ENCODE measurements at regions not wholly inside any gene's neighbourhood (a gene's known extent, or its start where the extent isn't known, plus 50 kb on each side); places are given as distances from the start of the nearest gene placed in this dataset.

DNA sequence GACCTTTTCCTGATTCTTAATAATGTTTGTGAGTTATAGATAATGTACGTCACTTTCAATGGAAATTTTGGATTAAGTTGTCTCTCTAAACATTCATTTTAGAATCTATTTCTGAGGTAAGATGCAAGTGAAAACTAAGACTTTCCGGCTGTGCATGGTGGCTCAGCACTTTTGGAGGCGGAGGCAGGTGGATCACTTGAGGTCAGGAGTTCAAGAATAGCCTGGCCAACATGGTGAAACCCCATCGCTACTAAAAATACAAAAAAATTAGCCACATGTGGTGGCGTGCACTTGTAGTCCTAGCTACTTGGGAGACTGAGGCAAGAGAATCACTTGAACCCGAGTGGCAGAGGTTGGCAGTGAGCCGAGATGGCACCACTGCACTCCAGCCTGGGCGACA, 524.6 kb upstream of the SLIT2 start:
- no peak overlapping the region for H3K4me3 ChIP-seq (ENCODE audit: low read length, poor library complexity, severe bottlenecking)
- TF ChIP-seq EZH2phosphoT487 (IDR thresholded peaks at IDR 0.05; ENCODE audit: borderline replicate concordance), result no peak
- TF ChIP-seq, protein P1, sequence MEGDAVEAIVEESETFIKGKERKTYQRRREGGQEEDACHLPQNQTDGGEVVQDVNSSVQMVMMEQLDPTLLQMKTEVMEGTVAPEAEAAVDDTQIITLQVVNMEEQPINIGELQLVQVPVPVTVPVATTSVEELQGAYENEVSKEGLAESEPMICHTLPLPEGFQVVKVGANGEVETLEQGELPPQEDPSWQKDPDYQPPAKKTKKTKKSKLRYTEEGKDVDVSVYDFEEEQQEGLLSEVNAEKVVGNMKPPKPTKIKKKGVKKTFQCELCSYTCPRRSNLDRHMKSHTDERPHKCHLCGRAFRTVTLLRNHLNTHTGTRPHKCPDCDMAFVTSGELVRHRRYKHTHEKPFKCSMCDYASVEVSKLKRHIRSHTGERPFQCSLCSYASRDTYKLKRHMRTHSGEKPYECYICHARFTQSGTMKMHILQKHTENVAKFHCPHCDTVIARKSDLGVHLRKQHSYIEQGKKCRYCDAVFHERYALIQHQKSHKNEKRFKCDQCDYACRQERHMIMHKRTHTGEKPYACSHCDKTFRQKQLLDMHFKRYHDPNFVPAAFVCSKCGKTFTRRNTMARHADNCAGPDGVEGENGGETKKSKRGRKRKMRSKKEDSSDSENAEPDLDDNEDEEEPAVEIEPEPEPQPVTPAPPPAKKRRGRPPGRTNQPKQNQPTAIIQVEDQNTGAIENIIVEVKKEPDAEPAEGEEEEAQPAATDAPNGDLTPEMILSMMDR (conservative IDR thresholded peaks at IDR 0.05; ENCODE audit: low read length), result no peak
- no peaks in the 10 kb centered on the region for H4K20me1 ChIP-seq (ENCODE audit: insufficient read depth, low read length, poor library complexity, severe bottlenecking)
- no peaks in the 10 kb centered on the region for H3K79me2 ChIP-seq (ENCODE audit: insufficient read depth, low read length)
- H3K4me2 ChIP-seq (ENCODE audit: low read depth, low read length, poor library complexity, severe bottlenecking), result no peak overlapping the region
- no peaks in the 10 kb centered on the region for H3K9me3 ChIP-seq (ENCODE audit: insufficient read depth, low read depth, low read length)
- no peaks in the 10 kb centered on the region for H3K36me3 ChIP-seq (ENCODE audit: insufficient read depth, low read length)
- H3K9ac ChIP-seq (ENCODE audit: low read depth, low read length, poor library complexity, severe bottlenecking), result no peak overlapping the region
- no peaks in the 10 kb centered on the region for H3F3A ChIP-seq (ENCODE audit: low read depth)
- no peak overlapping the region for H2AFZ ChIP-seq (ENCODE audit: low read length)
- H3K4me1 ChIP-seq (ENCODE audit: insufficient read depth, low read length, poor library complexity, severe bottlenecking), result no peaks in the 10 kb centered on the region
- H3K27me3 ChIP-seq (ENCODE audit: insufficient read depth, low read length, poor library complexity, severe bottlenecking), result no peaks in the 10 kb centered on the region
- no peaks in the 10 kb centered on the region for H3K9me2 ChIP-seq (replicated peaks; ENCODE audit: low read depth, low read length)

DNA sequence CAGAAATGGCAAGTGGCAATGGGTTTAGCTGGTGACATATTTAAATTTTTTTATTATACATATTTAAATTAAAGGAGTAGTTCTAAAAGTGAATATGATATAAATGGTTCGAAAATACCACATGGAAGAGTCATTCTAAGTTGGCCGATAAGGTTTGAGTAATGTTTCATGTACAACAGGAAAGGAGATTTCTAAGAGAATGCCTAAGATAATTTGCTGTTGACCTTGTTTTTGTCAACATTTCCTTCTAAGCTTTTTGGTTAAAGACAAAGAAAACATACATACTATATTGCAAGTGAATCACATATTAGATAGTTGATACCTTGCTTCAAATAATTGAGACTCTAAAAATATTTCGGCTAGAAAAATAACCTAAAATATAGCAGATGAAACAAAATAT, 526.6 kb upstream of the SLIT2 start:
- H3K4me3 ChIP-seq (ENCODE audit: low read length, poor library complexity, severe bottlenecking), result no peak overlapping the region
- TF ChIP-seq, protein P1 (conservative IDR thresholded peaks at IDR 0.05; ENCODE audit: low read length), result no peak
- TF ChIP-seq EZH2phosphoT487 (IDR thresholded peaks at IDR 0.05; ENCODE audit: borderline replicate concordance), result no peak
- no peaks in the 10 kb centered on the region for H3F3A ChIP-seq (ENCODE audit: low read depth)
- no peaks in the 10 kb centered on the region for H3K27me3 ChIP-seq (ENCODE audit: insufficient read depth, low read length, poor library complexity, severe bottlenecking)
- no peaks in the 10 kb centered on the region for H3K36me3 ChIP-seq (ENCODE audit: insufficient read depth, low read length)
- no peaks in the 10 kb centered on the region for H4K20me1 ChIP-seq (ENCODE audit: insufficient read depth, low read length, poor library complexity, severe bottlenecking)
- no peak overlapping the region for H2AFZ ChIP-seq (ENCODE audit: low read length)
- no peaks in the 10 kb centered on the region for H3K9me3 ChIP-seq (ENCODE audit: insufficient read depth, low read depth, low read length)
- no peaks in the 10 kb centered on the region for H3K4me1 ChIP-seq (ENCODE audit: insufficient read depth, low read length, poor library complexity, severe bottlenecking)
- H3K79me2 ChIP-seq (ENCODE audit: insufficient read depth, low read length), result no peaks in the 10 kb centered on the region
- H3K9ac ChIP-seq (ENCODE audit: low read depth, low read length, poor library complexity, severe bottlenecking), result no peak overlapping the region
- no peak overlapping the region for H3K4me2 ChIP-seq (ENCODE audit: low read depth, low read length, poor library complexity, severe bottlenecking)
- no peaks in the 10 kb centered on the region for H3K9me2 ChIP-seq (replicated peaks; ENCODE audit: low read depth, low read length)

DNA sequence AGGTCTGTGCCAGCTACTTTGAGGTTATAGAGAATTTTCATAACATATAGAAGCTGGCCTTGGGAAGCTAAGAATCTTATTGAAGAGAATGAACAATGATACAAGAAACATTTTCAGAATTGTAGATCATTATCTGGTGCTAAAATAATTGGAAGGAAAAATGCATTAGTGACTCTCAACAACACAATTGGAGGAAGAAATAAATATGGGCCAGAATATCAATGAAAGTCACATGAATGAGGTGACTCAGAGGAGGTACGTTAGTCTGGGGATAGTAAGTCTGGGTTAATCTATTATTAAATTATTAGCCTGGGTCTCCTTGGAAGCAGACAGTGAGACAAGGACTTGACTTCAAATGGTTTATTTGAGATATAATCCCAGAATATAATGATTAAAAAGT, 529.3 kb upstream of the SLIT2 start:
- no peaks in the 10 kb centered on the region for H3F3A ChIP-seq (ENCODE audit: low read depth)
- H3K36me3 ChIP-seq (ENCODE audit: insufficient read depth, low read length), result no peaks in the 10 kb centered on the region
- TF ChIP-seq, protein P1 (conservative IDR thresholded peaks at IDR 0.05; ENCODE audit: low read length), result no peak
- TF ChIP-seq EZH2phosphoT487 (IDR thresholded peaks at IDR 0.05; ENCODE audit: borderline replicate concordance), result no peak
- H3K27me3 ChIP-seq (ENCODE audit: insufficient read depth, low read length, poor library complexity, severe bottlenecking), result no peaks in the 10 kb centered on the region
- no peak overlapping the region for H3K4me2 ChIP-seq (ENCODE audit: low read depth, low read length, poor library complexity, severe bottlenecking)
- no peak overlapping the region for H3K9ac ChIP-seq (ENCODE audit: low read depth, low read length, poor library complexity, severe bottlenecking)
- H4K20me1 ChIP-seq (ENCODE audit: insufficient read depth, low read length, poor library complexity, severe bottlenecking), result no peaks in the 10 kb centered on the region
- H3K9me3 ChIP-seq (ENCODE audit: insufficient read depth, low read depth, low read length), result no peaks in the 10 kb centered on the region
- no peaks in the 10 kb centered on the region for H3K79me2 ChIP-seq (ENCODE audit: insufficient read depth, low read length)
- no peak overlapping the region for H3K4me3 ChIP-seq (ENCODE audit: low read length, poor library complexity, severe bottlenecking)
- no peak overlapping the region for H2AFZ ChIP-seq (ENCODE audit: low read length)
- no peaks in the 10 kb centered on the region for H3K9me2 ChIP-seq (replicated peaks; ENCODE audit: low read depth, low read length)
- no peaks in the 10 kb centered on the region for H3K4me1 ChIP-seq (ENCODE audit: insufficient read depth, low read length, poor library complexity, severe bottlenecking)

All from Loucy (cell line).